H1 (cell line): ENCODE measurements at regions not wholly inside any gene's neighbourhood (a gene's known extent, or its start where the extent isn't known, plus 50 kb on each side); places are given as distances from the start of the nearest gene placed in this dataset.
A peak's percentile ranks its signal among the peaks of the same experiment; 100 is the strongest.

Source experiments
- CTCF ChIA-PET: fragments of 300-600 bp; sonication (Branson Sonifier 250); formaldehyde crosslinking; loops from one replicate; lab custom pipeline; 2021; ENCODE audit not compliant: partially characterized antibody; lab: Charles Lee
- POLR2A ChIA-PET: fragments of 300-600 bp; sonication (Branson Sonifier 250); formaldehyde crosslinking; loops from one replicate; lab custom pipeline; 2021; ENCODE audit warnings: inconsistent platforms; ENCODE audit not compliant: partially characterized antibody; lab: Charles Lee
- DNase-seq, 2 experiments: peaks; one replicate each; pipeline versions ENCODE4 v3.0.0 to v3.0.0-alpha.2; 2010 to 2022; ENCODE audit warnings: low spot score in 2 of 2, low read depth in 1 of 2, mixed read lengths in 1 of 2
- FAIRE-seq: peaks from 2 replicates; lab custom pipeline; 2011; peaks lifted over from hg19 to GRCh38; lab: Jason Lieb, UNC
- H2AFZ ChIP-seq: 2 replicates; pipeline ENCODE4 v1.8.1; 2012; ENCODE audit warnings: low read length, inconsistent platforms
- H2AK5ac ChIP-seq: 2 replicates; pipeline ENCODE4 v1.6.1; 2013; ENCODE audit warnings: low read depth, low read length
- H2BK120ac ChIP-seq: replicated peaks from 2 replicates; pipeline ENCODE3; 2013; ENCODE audit warnings: low read depth, low read length, inconsistent platforms
- H2BK12ac ChIP-seq: 2 replicates; pipeline ENCODE4 v1.6.1; 2013; ENCODE audit warnings: low read depth, low read length
- H2BK15ac ChIP-seq: 2 replicates; pipeline ENCODE4 v1.6.1; 2013; ENCODE audit warnings: low read length
- H2BK20ac ChIP-seq: 2 replicates; pipeline ENCODE4 v1.6.1; 2013; ENCODE audit warnings: low read length
- H2BK5ac ChIP-seq: 2 replicates; pipeline ENCODE4 v1.6.1; 2013; ENCODE audit warnings: low read depth, low read length
- H3K14ac ChIP-seq: 2 replicates; pipeline ENCODE4 v1.6.1; 2013; ENCODE audit warnings: inconsistent platforms; ENCODE audit not compliant: insufficient read length
- H3K18ac ChIP-seq: 2 replicates; pipeline ENCODE4 v1.6.1; 2013; ENCODE audit warnings: low read length; ENCODE audit errors: extremely low read depth
- H3K23ac ChIP-seq: 2 replicates; pipeline ENCODE4 v1.6.1; 2013; ENCODE audit warnings: inconsistent platforms; ENCODE audit not compliant: insufficient read length
- H3K23me2 ChIP-seq: 2 replicates; pipeline ENCODE4 v1.6.1; 2013; ENCODE audit warnings: low read depth, low read length
- H3K27ac ChIP-seq: 2 replicates; pipeline ENCODE4 v1.6.1; 2011; ENCODE audit warnings: low read depth, low read length, inconsistent platforms
- H3K27me3 ChIP-seq, 4 experiments: replicated peaks in 1 of 4; 1 replicate in 1 of 4; 2 replicates in 3 of 4; pipeline versions ENCODE4 v1.6.1 to v1.8.1; 2011 to 2013; ENCODE audit warnings: low read length in 3 of 4, mild to moderate bottlenecking in 3 of 4, inconsistent platforms in 2 of 4, mixed read lengths in 2 of 4, moderate library complexity in 1 of 4; ENCODE audit not compliant: control insufficient read depth in 3 of 4, insufficient read depth in 3 of 4; ENCODE audit errors: extremely low read depth in 1 of 4
- H3K36me3 ChIP-seq, 4 experiments: 2 replicates each; pipeline versions ENCODE4 v1.6.1 to v1.8.1; 2011 to 2013; ENCODE audit warnings: mild to moderate bottlenecking in 4 of 4, low read length in 3 of 4, moderate library complexity in 2 of 4, control low read depth in 1 of 4, inconsistent platforms in 1 of 4; ENCODE audit not compliant: insufficient read depth in 4 of 4, control insufficient read depth in 2 of 4
- H3K4ac ChIP-seq: replicated peaks from 2 replicates; pipeline ENCODE3; 2013; ENCODE audit warnings: low read length, low read depth, mixed read lengths, inconsistent platforms; ENCODE audit not compliant: insufficient read length
- H3K4me1 ChIP-seq, 4 experiments: replicated peaks in 1 of 4; 1 replicate in 1 of 4; 2 replicates in 3 of 4; pipeline versions ENCODE4 v1.6.1 to v1.8.1; 2011 to 2013; ENCODE audit warnings: low read length in 3 of 4, inconsistent platforms in 2 of 4, mixed read lengths in 1 of 4; ENCODE audit not compliant: insufficient read depth in 4 of 4, control insufficient read depth in 3 of 4
- H3K4me2 ChIP-seq, 2 experiments: 2 replicates each; pipeline versions ENCODE4 v1.6.1 to v1.8.1; 2011 to 2013; ENCODE audit warnings: low read depth in 2 of 2, low read length in 2 of 2, control low read depth in 1 of 2, inconsistent platforms in 1 of 2, mild to moderate bottlenecking in 1 of 2; ENCODE audit not compliant: insufficient read depth in 1 of 2
- H3K4me3 ChIP-seq, 4 experiments: fragments of 200-600, 300-600 bp in 1 of 4; sonication (generic), shearing (Covaris generic), sonication (Bioruptor Twin) in 1 of 4; 2 replicates each; pipeline versions ENCODE4 v1.5.1 to v1.8.1; 2011 to 2016; ENCODE audit warnings: low read length in 4 of 4, low read depth in 3 of 4, control low read depth in 2 of 4, inconsistent platforms in 2 of 4, mild to moderate bottlenecking in 2 of 4, mixed read lengths in 1 of 4, moderate library complexity in 1 of 4; ENCODE audit not compliant: insufficient read depth in 2 of 4; ENCODE audit errors: extremely low read depth in 1 of 4
- H3K56ac ChIP-seq: replicated peaks from 2 replicates; pipeline ENCODE3; 2013; ENCODE audit warnings: low read depth, mild to moderate bottlenecking, mixed read lengths, low read length, inconsistent platforms; ENCODE audit not compliant: insufficient read length
- H3K79me1 ChIP-seq: 2 replicates; pipeline ENCODE4 v1.6.1; 2013; ENCODE audit warnings: low read depth, low read length, control low read depth
- H3K79me2 ChIP-seq, 2 experiments: 2 replicates each; pipeline versions ENCODE4 v1.6.1 to v1.8.1; 2012 to 2013; ENCODE audit warnings: low read length in 2 of 2, mild to moderate bottlenecking in 2 of 2, inconsistent platforms in 1 of 2; ENCODE audit not compliant: insufficient read depth in 2 of 2, control insufficient read depth in 1 of 2
- H3K9ac ChIP-seq, 4 experiments: replicated peaks in 1 of 4; 1 replicate in 1 of 4; 2 replicates in 3 of 4; pipeline versions ENCODE4 v1.6.1 to v1.8.1; 2011 to 2013; ENCODE audit warnings: low read depth in 3 of 4, low read length in 3 of 4, control low read depth in 2 of 4, mild to moderate bottlenecking in 2 of 4, moderate library complexity in 2 of 4, inconsistent platforms in 1 of 4; ENCODE audit errors: extremely low read depth in 1 of 4
- H3K9me3 ChIP-seq, 2 experiments: 2 replicates each; pipeline versions ENCODE4 v1.6.1 to v1.8.1; 2012 to 2013; ENCODE audit warnings: mild to moderate bottlenecking in 2 of 2, moderate library complexity in 2 of 2, control low read depth in 1 of 2, inconsistent platforms in 1 of 2, low read depth in 1 of 2, low read length in 1 of 2, mixed read lengths in 1 of 2; ENCODE audit not compliant: insufficient read depth in 2 of 2
- H4K20me1 ChIP-seq, 2 experiments: replicated peaks in 1 of 2; 2 replicates each; pipeline versions ENCODE3 to v1.8.1; 2011 to 2013; ENCODE audit warnings: inconsistent platforms in 2 of 2, low read length in 2 of 2, mild to moderate bottlenecking in 1 of 2; ENCODE audit not compliant: insufficient read depth in 2 of 2, control insufficient read depth in 1 of 2
- H4K5ac ChIP-seq: 2 replicates; pipeline ENCODE4 v1.6.1; 2013; ENCODE audit warnings: low read length, low read depth, mixed read lengths, inconsistent platforms; ENCODE audit not compliant: insufficient read length
- H4K8ac ChIP-seq: 2 replicates; pipeline ENCODE4 v1.8.0; 2013; ENCODE audit warnings: mild to moderate bottlenecking, moderate library complexity, low read length, inconsistent platforms; ENCODE audit not compliant: insufficient read depth; ENCODE audit errors: extremely low read depth
- H4K91ac ChIP-seq: replicated peaks from 2 replicates; pipeline ENCODE3; 2013; ENCODE audit warnings: low read length, mixed read lengths, inconsistent platforms; ENCODE audit not compliant: insufficient read length
- ATF3 ChIP-seq: IDR thresholded peaks from 2 replicates; pipeline ENCODE4 v1.6.1; 2011; ENCODE audit warnings: low read depth, mild to moderate bottlenecking, low read length; ENCODE audit not compliant: insufficient read depth
- GTF2F1 ChIP-seq: IDR thresholded peaks from 2 replicates; pipeline ENCODE4 v1.6.1; 2012; ENCODE audit warnings: low read depth, low read length, improper control_type of control experiment, borderline replicate concordance
- HDAC6 ChIP-seq: IDR thresholded peaks from one replicate; pipeline ENCODE4 v1.7.1; 2012; ENCODE audit warnings: low read depth, mild to moderate bottlenecking, inconsistent platforms, low read length, moderate library complexity
- MAFK ChIP-seq: IDR thresholded peaks from 2 replicates; pipeline ENCODE4 v1.6.1; 2012; ENCODE audit warnings: low read depth, mild to moderate bottlenecking, improper control_type of control experiment, low read length
- RNF2 ChIP-seq: fragments of 200-900, 300-1000 bp; sonication (generic); IDR thresholded peaks from 2 replicates; pipeline ENCODE4 v1.7.1; 2016; ENCODE audit warnings: borderline replicate concordance, low read depth, mild to moderate bottlenecking, antibody characterized with exemption, low read length; ENCODE audit not compliant: poor library complexity, severe bottlenecking; ENCODE audit errors: missing control alignments
- SIRT6 ChIP-seq: IDR thresholded peaks from one replicate; pipeline ENCODE4 v1.7.1; 2012; ENCODE audit warnings: low read length, inconsistent platforms
- SIX5 ChIP-seq: IDR thresholded peaks from 2 replicates; pipeline ENCODE4 v1.6.1; 2011; ENCODE audit warnings: mild to moderate bottlenecking, low read depth, low read length
- SP1 ChIP-seq: IDR thresholded peaks from 2 replicates; pipeline ENCODE4 v1.6.1; 2011; ENCODE audit warnings: low read depth, low read length
- SP4 ChIP-seq: IDR thresholded peaks from 2 replicates; pipeline ENCODE4 v1.6.1; 2012; ENCODE audit warnings: low read length, inconsistent platforms
- TEAD4 ChIP-seq: IDR thresholded peaks from 2 replicates; pipeline ENCODE4 v1.6.1; 2012; ENCODE audit warnings: low read depth, low read length, inconsistent platforms, mixed read lengths
- YY1 ChIP-seq: IDR thresholded peaks from 2 replicates; pipeline ENCODE4 v1.6.1; 2011; ENCODE audit warnings: low read depth, mild to moderate bottlenecking, low read length
- ZNF274 ChIP-seq: IDR thresholded peaks from 2 replicates; pipeline ENCODE4 v1.7.0; 2012; ENCODE audit warnings: low read length, borderline replicate concordance; ENCODE audit errors: extremely low read depth
- WGBS, 2 experiments: shearing (Covaris generic) in 1 of 2; methylation state at CpG; one replicate each; pipeline versions ENCODE4 v1.1.6 to v1.1.7; 2013 to 2015; ENCODE audit warnings: low lambda C conversion rate in 2 of 2, mixed read lengths in 2 of 2, inconsistent platforms in 1 of 2, low coverage in 1 of 2, missing lambda C conversion rate in 1 of 2; ENCODE audit not compliant: insufficient replicate concordance in 2 of 2, insufficient coverage in 1 of 2, insufficient read length in 1 of 2; ENCODE audit errors: extremely low coverage in 1 of 2, missing lambda C conversion rate in 1 of 2; 5-methylcytosine and 5-hydroxymethylcytosine counted together
- TF ChIP-seq, protein P1 (sequence below): IDR thresholded peaks from 2 replicates; pipeline ENCODE4 v1.6.1; 2012; ENCODE audit warnings: low read length, inconsistent platforms

- Histone ChIP-seq H3K4me2 (no peak overlapping the region), H4K91ac (no peak overlapping the region), H3K56ac (no peak overlapping the region), H3K23ac (no peak overlapping the region), H2AK5ac (no peak overlapping the region), H3K27ac (no peak overlapping the region), H4K8ac (no peak overlapping the region), H3K18ac (no peak overlapping the region), H3K14ac (no peak overlapping the region), H3K23me2 (no peaks in the 10 kb centered on the region), H3K4me1 (no peaks in the 10 kb centered on the region), H2AFZ (no peak overlapping the region), H3K9me3 (no peaks in the 10 kb centered on the region), H2BK12ac (no peak overlapping the region), H3K79me2 (no peaks in the 10 kb centered on the region), H2BK15ac (no peak overlapping the region), H3K27me3 (no peaks in the 10 kb centered on the region), H3K4me3 (no peak overlapping the region), H2BK120ac (no peak overlapping the region), H3K9ac (no peak overlapping the region), H3K4ac (no peak overlapping the region), H3K36me3 (no peaks in the 10 kb centered on the region; a peak in 1 of 8 replicates), H4K5ac (no peak overlapping the region), H2BK5ac (no peak overlapping the region), H2BK20ac (no peak overlapping the region), H3K79me1 (no peaks in the 10 kb centered on the region), H4K20me1 (no peaks in the 10 kb centered on the region)
- ChIA-PET POLR2A (no interaction called here), CTCF (interaction anchor here (1.1 to 1.5 kb wide), 2 partner anchors 14 to 54 kb away, joined by 3 to 4 read pairs; no protein-coding TSS in a partner anchor)
- FAIRE-seq (no peak), DNase-seq (peak in 1 of 2 experiments; percentile 11)
- 79% methylated on average over 4 of the region's 4 CpGs; no CpG with 5 or more reads in 1 of the 2 experiments for WGBS, 2 experiments
- TF ChIP-seq YY1 = no peak
- TF ChIP-seq MAFK = no peak
- no peak for TF ChIP-seq ZNF274
- no peak for TF ChIP-seq ATF3
- no peak for TF ChIP-seq SIRT6
- TF ChIP-seq RNF2 = no peak
- no peak for TF ChIP-seq SP4
- TF ChIP-seq, protein P1, sequence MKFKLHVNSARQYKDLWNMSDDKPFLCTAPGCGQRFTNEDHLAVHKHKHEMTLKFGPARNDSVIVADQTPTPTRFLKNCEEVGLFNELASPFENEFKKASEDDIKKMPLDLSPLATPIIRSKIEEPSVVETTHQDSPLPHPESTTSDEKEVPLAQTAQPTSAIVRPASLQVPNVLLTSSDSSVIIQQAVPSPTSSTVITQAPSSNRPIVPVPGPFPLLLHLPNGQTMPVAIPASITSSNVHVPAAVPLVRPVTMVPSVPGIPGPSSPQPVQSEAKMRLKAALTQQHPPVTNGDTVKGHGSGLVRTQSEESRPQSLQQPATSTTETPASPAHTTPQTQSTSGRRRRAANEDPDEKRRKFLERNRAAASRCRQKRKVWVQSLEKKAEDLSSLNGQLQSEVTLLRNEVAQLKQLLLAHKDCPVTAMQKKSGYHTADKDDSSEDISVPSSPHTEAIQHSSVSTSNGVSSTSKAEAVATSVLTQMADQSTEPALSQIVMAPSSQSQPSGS = no peak
- no peak for TF ChIP-seq SIX5
- TF ChIP-seq SP1 = no peak
- no peak for TF ChIP-seq GTF2F1
- no peak for TF ChIP-seq TEAD4
- no peak for TF ChIP-seq HDAC6
Observed at GRCh38 chr2:19837235-19837766, 64.5 kb downstream of the TTC32 start.
